Stimulated activated CD4-positive, alpha-beta T cell treated with anti-CD3 and anti-CD28 coated beads, Interleukin-2, amount 100 ng/mL, for 24 hours (primary cell): ENCODE measurements at regions not wholly inside any gene's neighbourhood (a gene's known extent, or its start where the extent isn't known, plus 50 kb on each side); places are given as distances from the start of the nearest gene placed in this dataset.

Source experiments
- DNase-seq, 2 donors: peaks; one replicate each; pipeline ENCODE4 v3.0.0-alpha.2; 2020

DNA sequence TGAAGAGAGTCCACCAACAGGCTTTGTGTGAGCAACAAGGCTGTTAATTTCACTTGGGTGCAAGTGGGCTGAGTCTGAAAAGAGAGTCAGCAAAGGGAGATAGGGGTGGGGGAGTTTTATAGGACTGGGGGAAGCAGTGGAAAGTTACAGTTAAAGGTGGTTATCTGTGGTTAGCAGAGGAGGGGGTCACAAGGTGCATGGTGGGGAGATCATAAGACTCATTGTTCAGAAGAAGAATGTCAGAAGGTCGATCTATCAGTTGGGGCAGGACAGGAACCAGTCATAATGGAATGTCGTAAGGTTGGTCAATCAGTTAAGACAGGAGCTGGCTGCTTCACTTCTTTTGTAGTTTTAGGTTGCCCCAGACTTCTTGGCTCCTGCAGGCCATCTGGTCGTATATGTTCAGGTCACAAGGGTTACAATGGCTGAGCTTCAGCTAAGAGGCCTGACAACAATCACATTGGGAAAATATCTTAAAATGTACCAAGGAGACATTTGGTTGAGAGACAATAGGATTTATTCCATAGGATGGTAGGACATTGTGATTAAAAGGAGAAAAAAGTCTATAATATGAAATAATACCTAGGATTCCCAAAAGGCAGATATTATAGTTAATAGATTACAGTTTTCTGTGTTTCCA is 356.4 kb downstream of the ANKRD7 start:
- DNase-seq = no peak

- no peak for DNase-seq
Observed at GRCh38 chr7:118583641-118584040, 359.1 kb downstream of the ANKRD7 start.

GRCh38 chr7:118586248-118586647 is 361.7 kb downstream of the ANKRD7 start:
- DNase-seq = no peak

DNA sequence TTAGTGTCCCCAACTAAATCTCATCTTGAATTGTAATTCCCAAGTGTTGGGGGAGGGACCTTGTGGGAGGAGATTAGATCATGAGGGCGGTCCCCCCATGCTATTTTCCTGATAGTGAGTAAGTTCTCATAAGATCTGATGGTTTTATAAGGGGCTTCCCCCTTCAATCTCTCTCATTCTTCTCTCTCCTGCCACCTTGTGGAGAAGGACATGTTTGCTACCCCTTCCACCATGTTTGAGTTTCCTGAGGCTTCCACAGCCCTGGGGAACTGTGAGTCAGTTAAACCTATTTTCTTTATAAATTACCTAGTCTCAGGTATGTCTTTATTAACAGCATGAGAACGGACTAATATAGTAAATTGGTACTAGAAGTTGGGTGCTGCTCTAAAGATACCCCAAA is 365.6 kb downstream of the ANKRD7 start:
- DNase-seq = no peak

DNA sequence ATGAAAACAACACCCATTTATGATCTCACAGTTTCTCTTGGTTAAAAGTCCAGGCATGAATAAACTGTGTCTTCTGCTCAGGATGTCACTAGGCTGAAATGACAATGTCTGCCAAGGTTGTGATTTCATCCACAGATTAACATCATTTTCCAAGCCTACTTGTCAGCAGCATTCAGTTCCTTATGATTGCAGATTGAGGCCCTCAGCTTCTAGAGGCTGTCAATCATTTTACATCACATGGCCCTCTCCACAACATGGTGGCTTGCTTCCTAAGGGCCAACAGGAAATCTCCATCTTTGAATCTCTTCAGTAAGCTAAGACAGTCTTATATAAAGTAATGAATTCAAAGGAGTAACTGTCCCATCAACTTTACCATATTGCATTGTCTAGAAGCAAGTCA is 377.6 kb downstream of the ANKRD7 start:
- DNase-seq = no peak

GRCh38 chr7:118606602-118607001 is 382.1 kb downstream of the ANKRD7 start:
- no peak for DNase-seq

DNA sequence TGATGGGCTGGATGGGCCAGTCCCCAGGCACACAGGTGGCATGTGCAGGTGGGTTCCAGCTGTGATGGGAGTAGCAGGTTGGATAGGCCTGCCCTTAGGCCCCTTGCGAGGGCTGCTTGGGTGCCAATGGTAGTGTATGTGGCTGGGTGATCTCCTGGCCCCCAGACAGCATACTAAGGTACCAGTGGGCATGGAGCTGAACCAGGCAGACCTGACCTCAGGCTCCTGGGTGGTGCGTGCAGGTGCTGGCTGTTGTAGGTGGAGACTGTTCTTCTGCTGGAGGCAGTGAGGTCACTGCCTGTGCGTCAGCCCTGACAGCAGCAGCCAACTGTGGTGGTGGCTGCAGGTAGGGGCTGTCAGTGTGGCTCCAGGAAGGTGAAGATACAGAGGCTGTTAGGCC is 384.7 kb downstream of the ANKRD7 start:
- DNase-seq = no peak

DNA sequence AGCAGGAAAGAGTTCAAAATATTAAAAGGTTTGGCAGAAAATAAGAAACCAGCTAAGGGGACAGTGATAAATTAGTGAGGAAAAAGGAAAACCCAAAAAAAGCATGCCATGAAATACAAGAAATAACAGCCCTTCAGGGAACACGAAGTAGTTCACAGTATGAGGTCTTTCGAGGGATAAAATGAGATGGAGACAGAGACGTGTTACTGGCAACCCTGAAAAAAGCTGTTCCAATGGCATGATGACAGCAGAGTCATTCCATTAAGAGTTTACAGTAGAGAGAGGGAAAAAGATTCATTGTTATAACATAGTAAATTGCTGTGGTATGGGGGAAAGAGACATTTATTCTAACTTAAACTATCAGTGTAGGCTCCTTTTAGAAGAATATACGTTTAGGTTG is 391.2 kb downstream of the ANKRD7 start:
- DNase-seq = no peak

DNA sequence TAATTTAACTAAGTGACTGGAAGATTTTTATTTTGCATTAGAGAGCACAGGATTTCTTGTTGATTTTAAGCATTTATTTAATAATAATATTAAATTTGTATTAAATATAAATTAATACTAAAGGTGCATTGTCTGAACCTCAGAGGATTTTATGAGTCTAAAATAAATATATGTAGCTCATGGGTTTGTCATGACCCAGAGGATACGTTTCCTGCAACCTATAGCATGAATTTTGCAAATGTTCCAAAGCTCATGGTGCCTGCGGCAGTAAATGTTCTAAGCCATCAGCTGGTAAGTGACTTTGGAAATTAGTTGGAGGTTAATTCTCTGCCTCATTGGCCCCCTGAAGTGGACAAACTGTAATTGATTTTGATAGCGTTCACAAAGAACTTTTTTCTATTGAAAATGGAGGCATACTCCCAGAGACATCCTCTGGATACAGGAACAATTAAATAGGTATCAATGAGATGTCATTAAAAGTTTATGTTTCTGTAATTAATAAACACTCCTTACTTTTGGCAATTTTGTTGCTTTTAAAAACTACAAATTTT is 397.4 kb downstream of the ANKRD7 start:
- no peak for DNase-seq

DNA sequence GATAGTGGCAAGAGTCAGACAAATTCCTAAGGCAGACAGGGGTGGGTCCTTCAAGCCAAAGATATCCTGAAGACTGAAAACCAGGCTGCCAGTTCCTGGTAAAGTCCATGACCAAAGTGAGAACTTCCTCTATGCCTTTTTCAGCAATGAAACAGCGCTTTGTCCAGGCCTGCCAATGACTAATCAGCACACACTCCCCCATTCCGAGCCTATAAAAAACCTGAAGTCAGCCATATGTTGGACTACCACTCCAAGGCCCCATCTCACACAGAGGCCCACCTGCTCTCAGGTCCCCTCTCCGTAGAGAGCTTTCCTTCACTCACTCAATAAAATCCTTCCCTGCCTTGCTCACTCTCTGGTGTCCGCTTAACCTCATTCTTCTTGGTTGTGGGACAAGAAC is 402.2 kb downstream of the ANKRD7 start:
- DNase-seq = no peak

DNA sequence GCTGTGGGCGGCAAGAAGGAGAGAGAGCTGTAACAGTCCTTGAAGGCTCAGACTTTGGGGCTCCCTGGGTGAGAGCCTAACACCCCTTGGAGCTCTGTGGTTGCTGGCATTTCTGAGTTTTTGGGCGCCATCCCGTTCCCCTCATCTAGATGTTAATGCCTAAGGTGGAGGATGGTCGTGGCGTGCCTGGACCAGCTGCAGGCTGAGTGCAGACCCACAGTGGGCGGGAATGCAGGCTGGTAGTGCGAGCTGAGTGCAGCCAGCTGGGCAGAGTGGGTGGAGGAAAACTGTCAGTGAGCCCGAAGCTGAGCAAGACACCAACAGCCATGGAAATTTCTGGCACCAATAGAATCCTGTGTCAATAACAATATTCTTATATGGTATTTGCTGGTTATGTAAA is 403.0 kb downstream of the ANKRD7 start:
- DNase-seq = no peak

- DNase-seq = no peak
Observed at GRCh38 chr7:118629898-118630438, 405.5 kb downstream of the ANKRD7 start.

DNA sequence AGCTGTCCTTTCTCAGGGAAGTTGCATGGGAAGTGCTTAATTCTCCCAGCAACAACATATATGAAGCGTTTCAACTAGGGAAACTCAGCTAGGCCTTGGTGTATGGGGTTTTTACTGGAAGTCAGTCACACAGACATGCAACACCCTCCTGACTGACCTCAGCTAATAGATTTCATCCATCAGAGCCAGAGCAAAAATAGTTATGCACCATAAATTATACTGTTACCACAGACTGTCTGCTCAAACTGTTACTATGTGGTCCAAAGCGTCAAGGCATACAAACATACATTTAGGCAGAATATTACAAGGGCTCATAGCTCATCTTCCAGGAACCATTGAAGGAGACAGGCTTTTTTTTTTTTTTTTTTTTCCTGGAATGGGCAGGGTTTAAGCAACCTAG is 417.9 kb downstream of the ANKRD7 start:
- DNase-seq = no peak

DNA sequence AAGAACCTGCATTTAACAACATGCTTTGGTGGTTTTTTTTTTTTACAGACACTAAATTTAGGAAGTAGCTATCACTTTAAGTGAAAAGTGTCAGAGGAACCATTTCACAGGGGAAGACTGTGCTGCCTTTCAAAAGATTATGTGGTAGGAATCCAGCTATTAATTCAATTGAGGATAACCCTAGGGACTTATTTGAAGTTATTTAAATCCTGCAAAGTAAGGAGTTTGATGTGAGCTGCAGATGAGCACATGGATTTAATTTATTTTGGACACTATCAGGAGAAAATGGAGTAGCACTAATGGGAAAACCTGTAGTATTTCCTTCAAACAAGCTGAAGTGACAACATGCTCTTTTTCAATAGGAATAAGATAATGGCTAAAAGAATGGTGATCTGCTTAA is 419.8 kb downstream of the ANKRD7 start:
- no peak for DNase-seq

DNA sequence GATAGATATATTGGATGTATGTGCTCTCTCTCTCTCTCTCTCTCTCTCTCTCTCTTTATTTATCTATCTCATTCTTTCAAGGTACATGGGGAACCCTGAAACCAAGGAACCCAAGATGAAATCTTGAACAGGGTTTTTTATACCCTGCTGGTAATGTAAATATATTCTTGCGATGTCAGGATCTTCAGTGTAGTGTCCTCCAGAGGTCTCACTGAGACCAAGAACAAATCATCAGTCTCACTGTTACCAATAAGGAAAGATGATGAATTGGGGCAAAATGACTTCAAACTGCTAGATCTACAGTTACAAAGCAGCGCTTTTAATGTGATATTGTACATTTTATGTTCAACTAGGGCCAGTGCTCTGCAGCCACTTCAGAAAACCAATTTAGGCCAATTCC is 423.5 kb downstream of the ANKRD7 start:
- no peak for DNase-seq

DNA sequence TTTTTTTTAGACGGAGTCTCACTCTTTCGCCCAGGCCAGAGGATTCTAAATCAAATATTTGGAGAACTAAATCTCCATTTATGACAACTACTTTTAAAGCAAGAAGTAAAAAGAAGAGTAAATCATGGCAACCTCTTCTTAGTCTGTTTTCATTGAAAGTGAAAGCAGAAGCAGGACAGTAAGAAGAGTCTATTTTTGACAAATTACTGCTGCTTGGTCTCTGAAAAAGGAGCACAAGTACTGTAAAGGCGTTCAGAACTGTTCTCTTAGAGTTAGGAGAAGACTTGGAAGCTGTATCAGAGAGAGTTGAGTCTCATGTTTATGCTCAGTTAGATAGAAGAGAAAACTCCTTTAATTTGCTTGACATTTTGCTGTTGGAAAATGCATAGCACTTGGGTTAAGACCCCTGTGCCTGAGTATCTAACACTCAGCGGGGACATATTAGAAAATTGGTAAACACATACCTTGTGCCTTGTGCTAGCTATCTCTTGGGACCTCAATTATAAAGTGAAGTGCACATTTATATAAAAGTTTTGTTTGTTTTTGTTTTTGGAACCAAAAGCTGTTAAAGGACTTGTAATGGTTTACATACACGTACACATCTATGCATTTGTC is 433.0 kb downstream of the ANKRD7 start:
- DNase-seq = no peak

DNA sequence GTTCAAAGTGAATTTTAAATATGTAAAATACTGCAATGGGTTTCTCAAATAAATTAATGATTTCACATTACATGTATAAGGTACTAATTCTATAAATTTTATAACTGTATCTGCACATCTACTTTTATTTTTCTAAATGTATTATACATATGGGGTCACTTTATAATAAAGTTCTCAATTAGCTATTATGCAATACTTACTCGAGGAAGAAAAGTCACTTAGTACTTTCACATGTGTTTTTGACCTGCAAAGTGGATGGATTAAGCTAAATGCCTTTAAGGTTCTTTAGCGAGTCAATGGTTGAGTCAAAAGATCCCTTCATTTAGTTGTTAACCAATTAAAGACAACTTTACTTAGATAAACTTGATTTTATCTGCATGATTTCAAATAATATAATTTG is 437.8 kb downstream of the ANKRD7 start:
- DNase-seq = no peak

DNA sequence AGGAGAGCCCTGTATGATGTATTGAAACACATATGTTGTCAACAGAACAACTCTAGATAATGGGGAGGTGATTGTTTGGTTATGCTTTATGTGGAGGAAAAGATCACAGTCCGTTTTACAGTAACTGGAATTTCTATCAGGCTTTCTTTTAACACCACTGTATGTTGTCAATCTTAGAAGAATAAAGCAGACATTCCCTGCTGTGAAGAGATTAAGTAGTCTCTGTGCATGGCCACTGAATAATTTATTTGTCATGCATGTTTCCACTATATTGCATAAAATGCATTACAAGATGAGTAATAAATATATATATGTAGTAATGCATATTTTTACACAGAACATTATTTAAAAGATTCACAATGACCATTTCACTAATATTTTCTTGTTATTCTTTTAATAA is 440.0 kb downstream of the ANKRD7 start:
- DNase-seq = no peak

DNA sequence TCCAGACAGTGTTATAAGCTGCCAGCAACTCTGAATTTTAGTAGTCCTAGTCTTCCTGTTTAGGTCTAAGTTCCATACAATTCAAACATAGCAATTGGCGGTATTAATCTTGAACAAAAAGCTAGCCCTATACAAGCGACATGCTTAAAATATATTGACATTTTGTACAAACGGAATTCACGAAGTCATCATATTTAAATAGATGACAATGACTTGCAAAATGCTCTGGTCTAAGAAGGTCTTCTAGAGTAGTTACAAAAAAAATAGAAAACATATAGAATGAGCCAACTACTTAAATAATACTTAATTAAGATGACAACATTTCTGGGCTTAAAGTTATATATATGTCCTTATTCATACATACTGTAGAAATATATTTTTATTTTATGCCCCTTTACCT is 446.6 kb downstream of the ANKRD7 start:
- DNase-seq = no peak

GRCh38 chr7:118684796-118685195 is 460.3 kb downstream of the ANKRD7 start:
- DNase-seq = no peak

DNA sequence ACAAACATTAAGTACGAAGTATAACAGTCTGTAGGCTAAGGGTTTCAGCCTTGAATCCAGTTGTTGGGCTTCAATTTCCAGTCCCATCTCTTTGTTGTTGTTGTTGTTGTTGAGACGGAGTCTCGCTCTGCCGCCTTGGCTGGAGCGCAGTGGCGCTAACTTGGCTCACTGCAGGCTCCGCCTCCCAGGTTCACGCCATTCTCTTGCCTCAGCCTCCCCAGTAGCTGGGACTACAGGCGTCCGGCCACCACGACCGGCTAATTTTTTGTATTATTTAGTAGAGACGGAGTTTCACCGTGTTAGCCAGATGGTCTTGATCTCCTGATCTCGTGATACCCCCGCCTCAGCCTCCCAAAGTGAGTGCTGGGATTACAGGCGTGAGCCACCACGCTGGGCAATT is 464.9 kb downstream of the ANKRD7 start:
- no peak for DNase-seq

- no peak for DNase-seq
Observed at GRCh38 chr7:118696879-118697278, 472.4 kb downstream of the ANKRD7 start.

- DNase-seq = no peak
Observed at GRCh38 chr7:118699222-118699621, 474.7 kb downstream of the ANKRD7 start.

DNA sequence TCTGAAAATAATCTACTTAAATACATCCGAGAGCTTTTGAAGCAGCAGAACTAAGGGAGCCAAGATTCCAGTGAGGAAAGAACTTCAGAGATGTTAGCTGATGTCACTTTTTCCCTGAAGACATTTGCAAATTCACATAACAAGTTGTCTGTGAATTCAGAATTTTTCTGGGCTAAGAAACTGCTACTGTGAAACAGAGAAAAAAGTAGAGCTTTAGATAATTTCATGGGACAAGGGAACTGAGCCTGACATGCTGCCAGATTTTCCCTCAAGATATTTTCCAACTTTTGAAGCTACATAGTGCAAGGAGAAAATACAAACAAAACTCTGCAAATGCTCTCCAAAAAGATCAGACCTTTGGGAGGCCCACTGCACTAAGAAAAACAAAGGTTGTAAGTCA is 484.2 kb downstream of the ANKRD7 start:
- no peak for DNase-seq

DNA sequence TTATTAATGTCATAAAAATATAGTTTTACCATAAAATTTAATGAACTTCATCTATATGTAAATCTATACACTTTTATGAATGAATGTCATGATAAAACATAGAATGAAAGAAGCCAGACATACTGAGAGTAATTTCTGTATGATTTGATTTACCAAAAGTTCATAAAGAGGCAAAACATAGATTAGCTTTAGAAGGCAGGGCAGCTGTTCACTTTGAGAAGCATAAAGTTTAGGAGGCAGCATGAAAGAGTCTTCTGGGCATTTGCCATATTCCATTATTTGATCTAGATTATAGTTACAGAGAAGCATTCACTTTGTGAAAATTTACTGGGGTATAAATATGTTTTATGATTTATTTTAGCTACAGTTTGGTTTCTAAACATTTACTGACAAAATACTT is 487.2 kb downstream of the ANKRD7 start:
- no peak for DNase-seq
